Adipocyte (in vitro differentiated cells): ENCODE measurements at regions not wholly inside any gene's neighbourhood (a gene's known extent, or its start where the extent isn't known, plus 50 kb on each side); places are given as distances from the start of the nearest gene placed in this dataset.

ENCODE experiments used
- DNase-seq: peaks from one replicate; pipeline ENCODE4 v3.0.0-alpha.2; 2015; ENCODE audit warnings: low read depth
- H3K27me3 ChIP-seq: replicated peaks from 2 replicates; pipeline ENCODE4 v1.7.0; 2013; ENCODE audit warnings: mild to moderate bottlenecking, low read length, moderate library complexity; ENCODE audit not compliant: control insufficient read depth, insufficient read depth
- H3K36me3 ChIP-seq: 2 replicates; pipeline ENCODE4 v1.7.0; 2013; ENCODE audit warnings: low read length, mild to moderate bottlenecking, moderate library complexity; ENCODE audit not compliant: control insufficient read depth, insufficient read depth, severe bottlenecking
- H3K4me1 ChIP-seq: 2 replicates; pipeline ENCODE4 v1.7.0; 2013; ENCODE audit warnings: mild to moderate bottlenecking, low read length, moderate library complexity; ENCODE audit not compliant: control insufficient read depth, insufficient read depth
- H3K4me3 ChIP-seq: 2 replicates; pipeline ENCODE4 v1.7.0; 2013; ENCODE audit warnings: mild to moderate bottlenecking, low read length, moderate library complexity
- H3K9ac ChIP-seq: 2 replicates; pipeline ENCODE4 v1.7.0; 2013; ENCODE audit warnings: mild to moderate bottlenecking, low read length, moderate library complexity
- H3K9me3 ChIP-seq: 2 replicates; pipeline ENCODE4 v1.7.0; 2013; ENCODE audit warnings: mild to moderate bottlenecking, low read length, moderate library complexity; ENCODE audit not compliant: control insufficient read depth

DNA sequence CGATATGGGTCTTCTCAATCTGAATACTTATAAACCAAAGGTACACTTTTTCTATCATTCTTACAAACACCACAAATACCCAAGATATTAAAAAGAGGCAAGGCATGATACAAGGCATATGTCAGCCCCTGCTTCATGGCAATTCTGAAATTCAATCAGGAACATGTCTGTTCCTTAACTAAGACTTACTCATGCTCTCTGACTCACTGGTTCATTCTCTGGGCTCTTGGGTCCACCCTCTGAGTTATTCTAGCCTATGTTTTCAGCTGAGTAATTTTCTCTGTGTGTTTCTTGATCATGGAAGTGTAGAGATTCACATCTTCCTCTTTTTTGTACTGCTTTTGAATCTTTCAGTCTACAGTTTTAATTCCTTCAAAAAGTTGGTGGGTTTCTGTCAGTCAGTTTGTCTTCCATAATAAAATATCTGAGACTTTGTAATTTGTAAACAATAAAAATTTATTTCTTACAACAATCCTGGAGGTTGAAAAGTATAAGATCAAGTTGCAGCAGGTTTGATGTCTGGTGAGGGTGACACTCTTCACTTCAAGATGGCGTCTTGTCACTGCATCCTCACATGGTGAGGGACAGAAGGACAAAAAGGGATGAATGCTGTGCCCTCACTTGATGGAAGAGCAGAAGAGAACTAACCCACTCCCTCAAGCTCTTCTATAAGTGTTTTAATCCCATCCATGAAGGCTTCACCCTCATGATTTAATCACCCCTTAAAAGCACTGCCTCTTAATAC, 211.7 kb downstream of the FAM76B start:
- H3K4me3 ChIP-seq, result no peak overlapping the region
- no peaks in the 10 kb centered on the region for H3K9me3 ChIP-seq
- no peaks in the 10 kb centered on the region for H3K27me3 ChIP-seq
- H3K9ac ChIP-seq, result no peak overlapping the region
- peak; percentile 74 for DNase-seq
- H3K4me1 ChIP-seq, result peaks cover 30% of the 10 kb centered on the region
- no peaks in the 10 kb centered on the region for H3K36me3 ChIP-seq

DNA sequence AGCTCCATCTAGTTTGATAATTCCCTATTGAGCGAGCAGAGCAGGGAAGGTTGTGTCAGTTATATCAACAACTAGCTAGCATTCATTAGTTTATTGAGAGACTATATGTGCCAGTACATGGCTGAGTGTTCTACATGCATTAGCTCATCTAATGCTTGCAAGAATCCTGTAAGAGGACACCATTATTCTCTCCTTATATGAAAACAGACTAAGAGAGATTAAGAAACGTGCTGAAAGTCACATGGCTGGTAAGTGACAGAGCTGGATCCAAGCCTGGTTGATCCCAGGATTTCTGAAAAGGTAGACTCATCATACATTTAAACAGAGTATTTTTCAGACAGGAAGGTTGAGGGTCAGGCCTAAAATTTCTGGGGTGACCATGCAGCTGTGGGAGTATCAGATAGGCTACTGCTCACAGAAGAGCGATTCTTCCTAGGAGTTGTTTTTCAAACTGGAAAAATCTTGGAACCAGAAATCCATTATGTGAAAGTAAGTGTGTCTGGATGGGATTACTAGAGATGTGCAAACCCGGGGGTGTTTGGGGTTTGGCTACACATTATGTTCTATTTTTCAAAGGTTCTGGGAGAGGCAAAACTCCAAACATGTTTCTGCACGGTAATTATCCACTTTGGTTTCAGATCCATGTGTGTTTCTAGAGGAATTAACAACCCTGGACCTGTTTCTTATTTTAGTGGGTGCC, 213.3 kb downstream of the FAM76B start:
- Histone ChIP-seq H3K9ac (no peak overlapping the region), H3K36me3 (no peaks in the 10 kb centered on the region), H3K4me3 (no peak overlapping the region), H3K9me3 (no peaks in the 10 kb centered on the region), H3K27me3 (no peaks in the 10 kb centered on the region), H3K4me1 (peaks cover 30% of the 10 kb centered on the region)
- DNase-seq, result peak; percentile 28

DNA sequence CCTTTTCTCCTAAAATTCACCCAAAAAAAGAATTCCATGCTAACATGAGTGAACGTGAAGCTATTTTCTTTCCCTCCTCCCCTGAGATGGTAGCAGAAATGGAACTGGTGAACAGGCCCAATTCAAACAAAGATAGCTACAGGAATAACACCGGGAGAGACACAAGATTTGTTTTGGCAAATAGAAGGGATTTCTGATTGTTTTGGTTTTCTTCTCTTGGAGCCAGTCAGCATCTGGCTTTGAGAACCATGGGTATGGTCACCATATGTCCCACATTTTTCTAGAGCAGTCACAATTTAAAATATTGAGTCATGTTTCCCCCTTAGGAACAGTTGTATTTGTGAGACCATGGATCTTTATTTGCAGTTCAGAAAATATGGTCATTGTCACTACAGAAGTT, 214.1 kb downstream of the FAM76B start:
- Histone ChIP-seq H3K36me3 (no peaks in the 10 kb centered on the region), H3K4me1 (peaks cover 30% of the 10 kb centered on the region), H3K27me3 (no peaks in the 10 kb centered on the region), H3K4me3 (no peak overlapping the region), H3K9ac (no peak overlapping the region), H3K9me3 (no peaks in the 10 kb centered on the region)
- peak; percentile 36 for DNase-seq

DNA sequence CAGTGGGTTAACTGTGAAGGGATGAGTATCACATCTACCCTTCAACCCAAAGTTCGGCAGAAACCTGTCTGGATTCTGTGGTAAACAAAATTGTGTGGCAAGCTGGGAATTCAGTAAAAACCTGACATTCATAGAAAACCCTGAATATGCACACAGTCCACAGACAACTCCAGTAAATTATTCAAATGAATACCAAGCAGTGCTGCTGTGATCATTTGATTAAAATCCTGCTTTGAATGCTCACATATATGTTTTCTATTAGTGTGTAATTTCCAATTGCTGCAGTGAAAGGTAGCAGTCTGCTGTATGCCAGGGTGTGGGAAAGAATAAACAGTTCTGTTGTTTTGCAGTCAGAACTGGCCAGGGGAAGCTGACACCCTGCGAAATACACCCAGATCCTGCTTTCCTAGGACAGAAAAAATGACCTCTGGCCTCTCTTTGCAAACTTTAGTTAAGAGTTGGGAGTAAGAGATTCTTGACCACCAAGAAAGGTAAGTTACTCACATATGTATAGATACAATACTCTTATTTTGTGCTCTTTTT, 217.8 kb downstream of the FAM76B start:
- Histone ChIP-seq H3K4me3 (no peak overlapping the region), H3K4me1 (peaks cover 31% of the 10 kb centered on the region), H3K27me3 (no peaks in the 10 kb centered on the region), H3K36me3 (no peaks in the 10 kb centered on the region), H3K9me3 (peaks cover 9% of the 10 kb centered on the region), H3K9ac (no peak overlapping the region)
- DNase-seq, result no peak

DNA sequence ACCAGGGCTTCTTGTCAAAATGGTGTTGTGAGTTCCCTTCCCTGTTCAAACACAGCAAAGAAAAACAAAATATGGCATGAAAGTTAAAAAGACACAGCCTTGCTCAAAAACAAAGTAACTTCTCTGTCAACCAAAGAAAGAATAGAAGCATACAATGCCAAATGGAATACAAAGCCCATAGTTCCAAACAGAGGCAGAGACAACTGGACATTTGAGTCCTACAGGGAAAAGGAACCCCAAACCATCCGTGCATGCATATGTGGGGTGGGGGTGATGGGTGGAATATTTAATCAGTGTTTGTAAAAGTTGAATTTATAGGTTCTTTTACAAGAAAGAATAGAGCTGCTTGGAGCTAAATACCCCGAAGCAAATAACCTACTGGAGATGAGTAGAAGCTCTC, 218.7 kb downstream of the FAM76B start:
- Histone ChIP-seq H3K4me3 (no peak overlapping the region), H3K9ac (no peak overlapping the region), H3K27me3 (no peaks in the 10 kb centered on the region), H3K36me3 (no peaks in the 10 kb centered on the region), H3K4me1 (peaks cover 31% of the 10 kb centered on the region), H3K9me3 (peaks cover 9% of the 10 kb centered on the region)
- DNase-seq, result no peak

DNA sequence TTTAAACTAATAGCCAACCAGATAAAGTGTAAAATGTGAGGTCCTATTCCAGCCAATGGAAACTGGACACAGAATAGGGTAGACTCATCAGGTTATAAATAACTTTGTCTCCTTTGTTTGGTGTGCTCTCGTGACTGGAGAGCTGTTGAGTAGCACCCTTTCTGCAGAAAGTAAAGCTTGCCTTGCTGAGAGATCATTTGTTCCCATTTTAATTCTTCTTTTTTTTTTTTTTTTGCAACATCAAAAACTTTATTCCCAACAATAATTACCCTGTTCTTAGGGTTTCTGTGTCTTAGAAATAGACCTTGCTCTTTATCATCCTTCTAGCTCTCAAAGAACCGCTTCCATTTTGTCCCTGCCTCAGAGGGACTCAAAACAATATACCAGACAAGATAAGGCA, 220.4 kb downstream of the FAM76B start:
- Histone ChIP-seq H3K9me3 (peaks cover 9% of the 10 kb centered on the region), H3K9ac (no peak overlapping the region), H3K4me1 (peaks cover 39% of the 10 kb centered on the region), H3K4me3 (no peak overlapping the region), H3K27me3 (no peaks in the 10 kb centered on the region), H3K36me3 (no peaks in the 10 kb centered on the region)
- DNase-seq, result no peak

DNA sequence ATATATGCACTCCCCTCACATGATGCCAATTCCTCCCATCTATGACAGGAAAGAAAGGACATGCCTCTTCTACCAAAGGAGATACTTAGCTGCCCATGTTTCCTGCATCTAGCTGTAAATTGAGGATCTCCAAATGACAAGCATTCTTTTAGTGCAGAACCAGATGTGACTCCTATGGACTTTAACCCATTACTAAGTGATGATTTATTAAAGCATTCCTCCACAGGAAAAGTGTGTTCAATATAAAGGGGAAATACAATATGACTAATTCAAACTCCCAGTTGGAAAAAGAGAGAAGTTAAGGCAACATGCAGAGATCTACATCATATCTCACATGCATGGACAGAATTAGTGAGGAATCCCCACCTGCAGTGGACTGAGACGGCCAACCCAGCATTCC, 221.3 kb downstream of the FAM76B start:
- Histone ChIP-seq H3K27me3 (no peaks in the 10 kb centered on the region), H3K9ac (no peak overlapping the region), H3K4me1 (peaks cover 48% of the 10 kb centered on the region), H3K4me3 (no peak overlapping the region), H3K9me3 (peaks cover 9% of the 10 kb centered on the region), H3K36me3 (no peaks in the 10 kb centered on the region)
- no peak for DNase-seq

DNA sequence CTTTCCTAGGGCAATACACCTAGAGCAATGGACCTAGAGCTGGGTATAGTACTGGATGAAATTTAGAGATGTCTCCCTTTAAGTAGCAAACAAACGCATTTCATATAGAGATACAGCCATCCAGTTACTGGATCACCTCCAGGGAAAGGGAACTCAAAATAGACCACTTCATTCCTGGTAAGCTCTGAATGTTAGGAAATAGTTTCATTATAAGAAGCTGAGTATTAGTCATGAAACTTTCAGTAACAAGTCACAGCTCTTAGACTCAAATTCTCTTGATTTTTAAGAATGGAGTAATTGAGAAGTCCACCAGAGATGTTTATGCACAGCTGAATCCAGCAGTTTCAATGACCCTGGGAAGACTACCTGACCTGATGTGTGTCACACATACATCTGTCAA, 221.9 kb downstream of the FAM76B start:
- no peak overlapping the region for H3K9ac ChIP-seq
- peaks cover 9% of the 10 kb centered on the region for H3K9me3 ChIP-seq
- no peaks in the 10 kb centered on the region for H3K36me3 ChIP-seq
- no peaks in the 10 kb centered on the region for H3K27me3 ChIP-seq
- H3K4me3 ChIP-seq, result no peak overlapping the region
- H3K4me1 ChIP-seq, result peaks cover 53% of the 10 kb centered on the region
- peak; percentile 86 for DNase-seq

DNA sequence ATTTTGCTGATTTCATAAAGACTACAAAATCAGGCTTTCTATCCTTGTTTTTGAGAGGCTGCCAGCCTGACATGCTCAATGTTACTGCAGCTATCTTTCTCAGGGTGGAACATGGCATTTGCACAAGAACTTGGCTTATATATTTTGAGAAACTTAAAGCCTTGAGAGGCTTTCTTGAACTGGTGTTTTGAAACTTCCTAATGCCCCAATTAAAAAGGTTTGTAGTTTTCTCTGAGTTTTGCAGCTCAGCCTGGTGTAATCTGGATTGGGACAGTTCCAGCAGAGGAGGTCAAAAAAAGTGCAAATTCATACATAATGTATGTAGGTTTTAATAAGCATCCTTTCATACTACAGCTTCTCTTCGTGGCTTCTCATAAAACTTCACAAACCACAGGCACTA, 223.4 kb downstream of the FAM76B start:
- Histone ChIP-seq H3K4me3 (no peak overlapping the region), H3K9ac (peak overlapping the region; percentile 10), H3K4me1 (peaks cover 53% of the 10 kb centered on the region), H3K27me3 (no peaks in the 10 kb centered on the region), H3K9me3 (peaks cover 9% of the 10 kb centered on the region), H3K36me3 (no peaks in the 10 kb centered on the region)
- DNase-seq, result peak; percentile 61

DNA sequence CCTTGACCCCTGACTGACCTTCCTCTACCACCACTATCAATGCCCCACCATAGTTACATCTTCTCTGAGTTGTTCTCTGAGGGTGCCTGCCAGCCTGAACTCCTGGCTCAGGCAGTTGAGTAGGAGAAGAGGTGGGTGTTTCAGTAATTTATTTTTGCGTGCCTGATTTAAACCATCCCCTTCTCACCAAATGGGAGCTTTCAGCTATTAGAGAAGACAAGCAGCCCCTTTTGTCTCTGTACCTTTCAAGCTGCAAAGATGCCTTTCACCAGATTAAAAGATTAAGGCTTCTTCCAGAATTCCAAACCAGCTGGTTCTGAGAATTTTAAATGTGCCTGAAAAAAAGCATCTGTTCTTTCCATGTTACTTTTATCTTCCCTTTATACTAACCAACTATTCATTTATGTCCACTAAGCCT, 223.8 kb downstream of the FAM76B start:
- Histone ChIP-seq H3K27me3 (no peaks in the 10 kb centered on the region), H3K4me1 (peaks cover 53% of the 10 kb centered on the region), H3K36me3 (no peaks in the 10 kb centered on the region), H3K9me3 (peaks cover 9% of the 10 kb centered on the region), H3K9ac (peak overlapping the region; percentile 10), H3K4me3 (no peak overlapping the region)
- no peak for DNase-seq

DNA sequence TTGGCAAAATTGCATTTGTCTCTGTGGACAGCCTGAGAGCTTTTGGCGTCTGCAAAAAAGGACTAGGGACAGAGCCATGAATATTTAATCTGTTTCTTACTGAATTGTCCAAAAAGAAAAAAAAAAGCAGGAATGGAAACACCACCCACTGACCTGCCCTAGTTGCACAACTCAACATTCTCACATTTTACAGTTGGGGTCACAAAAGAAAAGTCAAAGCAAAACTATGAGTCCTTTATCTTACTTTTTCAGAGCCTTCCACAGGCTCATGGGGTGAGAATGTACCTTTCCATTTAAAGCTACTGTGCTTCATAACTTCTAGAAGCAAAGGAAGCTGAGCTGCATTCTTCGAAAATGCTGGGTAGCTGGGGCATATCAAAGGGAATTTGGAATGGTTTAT, 225.7 kb downstream of the FAM76B start:
- peak overlapping the region; percentile 2 for H3K9ac ChIP-seq
- DNase-seq, result peak; percentile 61

More for the DNA sequence above, 225.7 kb downstream of the FAM76B start:
- peaks cover 53% of the 10 kb centered on the region for H3K4me1 ChIP-seq
- no peak overlapping the region for H3K4me3 ChIP-seq
- no peaks in the 10 kb centered on the region for H3K9me3 ChIP-seq
- no peaks in the 10 kb centered on the region for H3K27me3 ChIP-seq
- H3K36me3 ChIP-seq, result no peaks in the 10 kb centered on the region
